CMK (cell line): ENCODE measurements at regions not wholly inside any gene's neighbourhood (a gene's known extent, or its start where the extent isn't known, plus 50 kb on each side); places are given as distances from the start of the nearest gene placed in this dataset.

Experiments
- DNase-seq: peaks from one replicate; pipeline ENCODE4 v3.0.0-alpha.2; 2010; ENCODE audit warnings: low read depth

DNA sequence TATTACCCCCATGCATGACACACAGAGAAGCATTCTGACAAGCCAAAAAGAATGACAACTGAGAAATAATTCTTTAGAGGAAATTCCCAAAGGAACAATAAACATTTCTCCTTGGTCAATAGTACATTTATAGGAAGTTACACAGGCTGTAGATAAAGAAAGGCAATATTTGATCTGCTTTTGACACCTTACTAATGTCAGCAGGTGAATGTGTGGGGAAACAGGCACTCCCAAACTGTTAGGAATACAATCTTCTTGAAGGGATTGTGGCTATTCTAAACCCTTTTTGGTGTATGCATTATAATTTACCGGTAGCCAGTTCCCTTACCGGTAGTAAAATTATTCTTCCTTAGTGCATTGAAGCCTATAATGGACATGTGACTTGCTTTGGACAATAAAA is 116.1 kb upstream of the FTMT start:
- no peak for DNase-seq

DNA sequence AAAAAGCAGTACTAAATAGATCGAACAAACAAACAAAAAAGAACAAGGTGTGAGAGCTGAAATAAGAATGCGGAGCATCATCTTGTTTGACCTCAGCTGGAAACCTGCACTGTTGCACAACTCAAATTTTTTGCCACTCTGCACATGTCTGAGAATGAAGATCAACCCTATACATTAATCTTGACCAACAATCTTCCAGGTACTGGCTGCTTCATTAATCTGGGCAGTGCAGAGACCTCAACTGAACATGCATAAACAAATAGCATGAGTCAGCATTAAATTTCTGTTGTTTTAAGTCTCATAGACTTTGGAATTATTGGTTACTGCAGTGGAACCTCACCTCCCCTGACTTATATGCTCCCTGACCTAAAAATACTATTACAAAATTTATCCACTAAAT is 114.6 kb upstream of the FTMT start:
- no peak for DNase-seq

DNA sequence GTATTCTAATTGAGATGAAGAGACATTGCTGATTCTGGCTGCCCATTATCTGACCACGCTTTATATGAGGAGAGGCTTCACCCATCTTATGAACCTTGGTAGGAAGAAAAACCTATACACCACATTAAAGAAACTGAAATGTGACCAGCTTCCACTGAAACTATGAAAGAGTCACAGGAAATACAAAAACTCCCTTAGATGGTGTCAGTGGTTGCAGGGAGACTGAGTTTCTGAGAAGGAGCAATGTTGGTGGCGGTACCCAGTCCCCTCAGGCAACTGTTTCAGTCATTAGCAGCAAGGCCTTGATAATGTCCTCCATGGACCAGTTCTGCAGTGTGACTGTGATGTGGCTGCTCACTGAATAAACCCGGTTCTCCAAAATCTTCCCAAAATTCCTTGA is 110.5 kb upstream of the FTMT start:
- DNase-seq = no peak

DNA sequence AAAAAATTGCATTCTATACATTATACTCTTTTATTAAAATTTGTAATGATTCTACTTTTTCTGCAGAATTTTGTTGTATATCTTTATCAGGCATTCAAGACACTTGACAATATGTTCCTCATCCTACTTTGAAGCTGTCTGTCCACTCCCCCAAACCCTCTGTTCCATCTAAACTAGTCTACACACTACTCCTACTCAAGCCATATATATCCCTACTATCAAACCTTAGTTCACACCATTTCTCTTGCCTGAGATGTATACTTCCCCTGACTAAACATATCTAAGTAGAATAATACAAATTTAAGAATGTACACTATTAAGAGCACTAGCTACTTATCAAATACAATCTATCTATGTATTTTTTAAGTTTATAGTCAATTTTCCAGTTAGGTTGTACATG is 107.1 kb upstream of the FTMT start:
- DNase-seq = no peak

DNA sequence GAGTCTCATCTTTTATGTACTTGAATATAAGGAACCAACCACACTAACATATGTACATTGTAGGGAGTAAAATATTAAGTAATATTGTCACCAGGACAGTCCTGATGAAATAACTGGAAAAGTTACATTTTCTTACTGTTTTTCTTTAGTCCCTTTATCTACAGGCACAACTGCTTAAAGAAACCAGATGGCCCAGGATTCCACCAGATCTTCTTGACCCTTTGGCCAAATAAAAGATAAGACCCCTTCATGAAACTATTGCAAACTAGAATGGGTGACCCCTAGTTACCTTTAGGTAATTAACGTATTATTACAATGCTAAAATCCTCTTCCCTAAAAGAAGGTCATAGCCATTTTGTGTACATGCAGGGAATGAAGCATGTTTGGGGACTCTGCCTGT is 106.3 kb upstream of the FTMT start:
- DNase-seq = no peak

DNA sequence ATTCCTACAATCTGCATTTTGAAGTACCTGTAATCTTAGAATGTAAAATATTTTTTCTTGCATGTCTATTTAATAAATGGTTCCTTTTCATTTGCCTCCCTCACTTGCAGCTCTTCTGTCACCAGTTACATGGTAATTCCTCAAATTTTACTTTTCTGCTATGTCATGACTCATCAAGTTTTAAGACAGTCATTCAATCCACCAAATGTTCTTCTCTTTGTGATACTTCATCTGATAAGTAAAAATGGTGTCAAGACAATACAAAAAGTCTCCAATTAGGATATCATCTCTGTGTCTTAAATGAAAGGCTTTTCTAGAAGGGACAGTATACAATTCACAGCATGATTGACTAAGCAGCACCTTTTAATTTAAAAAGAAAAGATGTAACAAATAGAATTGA is 104.9 kb upstream of the FTMT start:
- no peak for DNase-seq

DNA sequence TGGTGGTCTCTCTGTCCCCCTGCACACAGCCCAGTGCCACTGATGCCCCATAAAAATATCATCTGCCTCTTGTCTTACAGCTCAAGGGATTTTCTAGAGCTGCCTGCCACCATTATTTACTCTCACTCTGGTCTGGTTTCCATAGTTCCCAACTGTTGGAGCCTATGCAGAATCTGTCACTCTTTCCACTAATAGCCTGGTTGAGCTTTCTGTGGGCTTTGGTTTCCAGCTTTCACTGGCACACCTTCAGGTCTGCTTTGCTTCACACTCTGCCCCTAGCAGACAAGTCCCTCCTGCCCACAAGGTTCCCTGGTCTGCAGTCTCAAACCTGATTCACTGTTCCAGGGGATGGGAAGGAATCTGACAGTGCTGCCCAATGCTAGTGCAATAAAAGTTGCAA is 103.0 kb upstream of the FTMT start:
- DNase-seq = no peak

DNA sequence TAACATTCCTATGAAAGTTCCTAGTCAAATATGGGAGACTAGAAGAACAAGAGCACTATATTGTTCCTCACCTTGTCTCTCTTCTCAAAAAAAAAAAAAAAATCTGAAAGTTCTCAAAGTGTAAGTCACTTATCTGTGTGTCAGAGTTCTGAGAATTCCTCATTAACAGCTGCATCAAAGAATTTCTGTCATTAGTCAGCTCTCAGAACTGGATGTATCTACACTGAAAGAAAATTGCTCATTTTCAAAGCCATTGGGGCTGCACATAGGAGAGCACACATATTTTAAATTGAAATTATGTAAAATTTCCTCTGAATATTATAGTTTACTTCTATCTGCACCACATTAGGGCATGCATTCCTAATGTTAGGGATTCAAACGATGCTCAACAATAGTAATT is 99.5 kb upstream of the FTMT start:
- DNase-seq = no peak

DNA sequence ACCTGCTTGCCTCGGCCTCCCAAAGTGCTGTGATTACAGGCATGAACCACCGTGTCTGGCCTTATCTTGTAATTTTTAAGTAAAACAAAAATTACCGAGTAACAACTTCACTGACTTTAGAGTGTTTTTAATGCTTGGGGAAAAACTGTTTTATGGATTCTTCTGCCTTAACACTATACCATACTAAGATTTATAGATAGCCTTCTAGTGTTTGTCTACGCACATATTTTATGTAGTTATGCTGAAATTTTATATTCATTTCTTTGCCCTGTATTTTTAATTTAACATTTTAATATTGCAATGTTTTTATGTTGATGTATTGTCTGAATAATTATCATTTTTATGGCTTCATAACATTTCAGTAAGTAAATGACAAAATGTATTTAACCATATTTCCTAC is 96.4 kb upstream of the FTMT start:
- no peak for DNase-seq

DNA sequence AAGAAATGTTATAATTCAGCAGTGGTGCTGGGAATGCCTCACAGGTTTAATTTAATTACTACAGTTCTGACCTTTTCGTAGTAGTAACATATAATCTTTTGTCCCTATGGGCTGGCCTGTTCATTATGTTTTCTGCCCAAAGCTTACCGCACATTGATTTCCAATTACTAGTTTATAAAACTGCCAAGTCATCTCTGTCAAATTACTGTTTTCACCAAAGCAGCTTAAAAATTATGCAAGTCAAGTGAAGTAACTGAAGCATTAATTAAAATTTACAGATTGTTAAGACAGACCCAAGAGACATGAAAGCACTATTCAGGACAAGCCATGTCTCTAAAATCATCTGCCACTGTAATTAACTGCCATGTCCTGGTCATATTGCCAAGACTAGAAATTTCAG is 93.9 kb upstream of the FTMT start:
- DNase-seq = no peak

DNA sequence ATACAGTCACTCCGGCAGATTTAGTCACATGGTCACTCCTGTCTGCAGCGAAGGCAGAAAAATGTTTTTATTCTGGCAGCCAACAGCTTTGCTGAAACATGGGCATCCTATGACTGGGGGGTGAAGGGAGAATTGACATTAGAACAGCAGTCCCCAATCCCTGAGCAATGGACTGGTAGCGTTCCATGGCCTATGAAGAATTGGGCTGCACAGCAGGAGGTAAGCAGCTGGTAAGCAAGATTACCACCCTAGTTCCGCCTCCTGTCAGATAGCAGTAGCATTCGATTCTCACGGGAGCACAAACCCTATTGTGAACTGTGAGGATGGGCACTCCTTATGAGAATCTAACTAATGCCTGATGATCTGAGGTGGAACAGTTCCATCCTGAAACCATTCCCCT is 93.1 kb upstream of the FTMT start:
- peak; percentile 49 for DNase-seq

DNA sequence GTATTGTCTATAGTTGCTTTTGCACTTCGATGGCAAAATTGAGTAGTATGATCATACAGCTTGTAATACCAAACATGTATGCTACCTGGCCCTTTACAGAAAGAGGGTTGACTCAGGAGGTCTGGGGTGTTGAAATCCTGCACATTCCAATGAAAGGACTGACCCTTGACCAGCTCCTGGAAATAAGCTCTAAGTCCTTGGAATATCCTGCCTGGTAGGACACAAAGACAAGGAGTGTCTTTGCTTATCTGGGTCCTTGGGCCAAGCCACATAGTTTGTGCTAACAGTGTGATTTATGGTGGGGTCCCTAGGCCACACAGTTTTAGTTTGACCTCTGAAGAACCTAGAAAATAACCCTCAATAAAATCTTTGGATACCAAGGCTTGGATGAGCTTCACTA is 89.3 kb upstream of the FTMT start:
- DNase-seq = no peak

DNA sequence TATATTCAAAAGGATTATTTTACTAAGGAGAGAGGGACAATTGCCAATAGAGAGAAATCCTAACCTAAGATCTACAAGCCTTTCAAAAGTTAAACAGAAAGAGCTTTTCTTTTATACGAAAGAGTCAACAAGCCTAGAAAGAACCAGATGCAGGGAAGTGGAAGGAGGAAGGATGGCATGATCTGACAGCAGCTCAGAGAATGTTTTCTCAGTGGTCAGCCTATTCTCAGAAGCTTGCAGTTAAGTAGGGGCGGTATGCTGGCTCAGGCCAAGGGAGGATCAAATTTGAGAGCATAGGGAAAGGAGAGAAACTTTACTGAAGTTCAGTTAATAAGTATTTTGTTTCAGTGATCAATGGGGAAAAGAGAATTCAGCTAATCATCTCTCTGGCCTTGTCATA is 88.0 kb upstream of the FTMT start:
- no peak for DNase-seq

DNA sequence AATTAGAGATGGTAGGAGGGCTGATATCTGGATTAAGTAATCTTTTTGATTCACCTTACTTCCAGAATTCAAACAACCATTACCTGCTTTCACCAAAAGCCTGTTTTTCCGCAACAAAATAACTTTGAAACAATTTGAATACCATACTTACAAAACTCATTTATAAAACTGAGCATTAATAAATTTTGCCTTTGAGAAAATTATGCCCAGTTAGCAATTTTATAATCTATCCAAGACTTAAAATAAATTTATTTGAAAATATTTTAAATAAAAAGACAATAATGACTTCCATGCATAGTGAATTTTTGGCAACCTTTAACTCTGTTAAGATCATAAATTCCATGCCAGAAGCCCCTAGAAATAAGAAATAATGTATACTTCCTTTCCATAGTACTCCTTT is 71.3 kb upstream of the FTMT start:
- no peak for DNase-seq

DNA sequence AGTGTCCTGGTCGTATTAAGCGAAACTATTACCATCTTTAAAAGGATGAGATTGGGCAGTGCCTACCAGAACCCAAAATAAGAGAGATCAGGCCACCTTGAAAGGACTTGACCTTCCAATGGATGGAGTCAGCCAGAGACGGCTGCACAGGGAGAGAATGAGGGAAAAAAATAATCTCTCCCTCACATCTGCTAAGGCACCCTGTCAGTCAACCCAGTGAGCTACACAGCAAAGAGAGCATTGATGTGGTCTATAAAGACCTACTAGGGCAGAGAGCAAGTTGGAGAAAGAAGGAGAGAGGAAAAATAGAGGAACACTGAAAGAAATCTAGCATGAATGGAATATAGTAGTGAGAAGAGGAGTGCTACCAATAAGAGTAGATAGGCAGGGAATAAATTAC is 68.0 kb upstream of the FTMT start:
- no peak for DNase-seq

DNA sequence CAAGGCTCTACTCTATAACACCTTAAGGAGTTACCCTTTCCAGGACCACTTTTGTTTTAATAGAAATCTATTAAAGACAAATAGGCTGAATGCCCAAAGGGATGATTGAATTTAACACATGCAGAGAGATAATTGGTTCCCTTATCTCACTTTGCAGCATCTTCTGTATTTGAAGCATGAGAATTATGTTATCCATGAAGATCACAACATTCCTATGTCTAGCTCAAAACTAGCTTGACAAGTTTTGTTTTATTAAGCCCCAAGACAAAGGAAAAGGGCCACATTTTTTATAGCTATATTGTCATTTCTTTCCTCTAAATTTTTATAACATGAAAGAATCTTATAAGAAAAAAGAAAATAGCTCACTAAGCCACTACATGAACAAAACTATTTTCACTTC is 57.9 kb upstream of the FTMT start:
- no peak for DNase-seq

DNA sequence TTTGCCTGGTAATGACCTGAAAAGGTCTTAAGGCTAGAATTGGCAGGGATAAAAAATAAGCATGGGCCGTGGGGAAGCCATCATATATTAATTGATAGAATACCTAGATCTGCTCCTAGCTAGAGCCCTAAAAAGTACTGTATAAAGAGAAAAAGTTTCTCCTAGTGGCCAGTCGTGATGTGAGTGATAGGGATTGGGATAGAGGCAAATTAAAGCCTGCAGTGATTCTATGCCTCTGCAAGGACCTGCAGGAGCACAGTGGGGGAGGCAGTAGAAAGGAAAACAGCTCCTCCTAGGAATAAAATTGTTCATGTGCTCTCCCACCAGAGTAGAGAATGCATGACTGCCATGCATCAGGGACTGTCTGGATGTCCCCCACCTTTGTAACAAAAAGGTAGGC is 56.2 kb upstream of the FTMT start:
- no peak for DNase-seq

DNA sequence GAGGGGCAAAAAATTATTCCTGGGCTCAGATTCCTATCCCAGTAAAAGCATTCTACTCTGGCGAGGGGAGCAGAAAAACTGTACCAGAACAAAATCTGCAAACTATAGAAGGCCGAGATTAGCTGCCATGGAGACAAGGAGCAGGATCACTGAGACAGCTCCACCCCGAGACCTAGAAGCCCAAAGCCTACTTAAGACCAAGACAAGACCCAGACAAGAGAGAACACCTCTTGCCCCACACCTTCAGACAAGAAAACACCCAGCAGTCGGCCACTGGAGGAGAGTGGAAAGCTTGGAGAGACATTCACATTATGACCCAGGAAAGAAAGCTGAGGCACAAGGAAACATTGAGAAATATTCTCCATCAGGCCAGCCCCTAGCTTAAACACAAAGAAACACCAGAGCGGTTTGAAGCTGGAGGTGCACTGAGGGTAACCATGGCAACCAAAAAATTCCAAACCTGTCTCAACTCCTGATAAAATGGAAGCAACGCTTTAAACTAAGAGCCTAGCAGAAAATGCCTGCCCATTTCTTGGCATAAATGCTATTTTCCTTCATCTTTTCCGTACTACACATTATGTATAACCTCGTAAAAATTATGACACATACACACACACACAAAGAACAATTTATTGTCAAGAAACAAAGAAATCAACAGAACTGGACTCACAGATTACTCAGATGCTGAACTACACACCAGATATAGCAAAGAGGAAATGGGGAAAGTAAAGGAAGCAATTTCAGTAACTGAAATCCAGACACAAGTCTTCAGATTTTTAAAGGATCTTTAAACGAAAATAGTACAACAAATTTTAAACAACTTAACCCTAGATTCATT is 53.8 kb upstream of the FTMT start:
- no peak for DNase-seq
